Tibial nerve (tissue), 4 donors: ENCODE measurements at regions not wholly inside any gene's neighbourhood (a gene's known extent, or its start where the extent isn't known, plus 50 kb on each side); places are given as distances from the start of the nearest gene placed in this dataset.
"Not testable (repeated sequence)": the region's sequence is repeated elsewhere in the genome, so short reads cannot be mapped to it uniquely, and the experiment has no call there.

Experiments used
- DNase-seq, 2 donors: peaks; one replicate each; pipeline ENCODE4 v3.0.0-alpha.2; 2019; ENCODE audit warnings: low spot score in 2 of 2
- H3K27ac ChIP-seq, 4 donors: fragments of 200-600 bp; sonication (generic) in 3 of 4; one replicate each; pipeline ENCODE4 v1.5.1; 2017 to 2019; ENCODE audit warnings: mild to moderate bottlenecking in 1 of 4
- H3K27me3 ChIP-seq, 2 donors: fragments of 200-600 bp; sonication (generic) in 1 of 2; one replicate each; pipeline versions ENCODE4 v1.5.1 to v1.6.0; 2017 to 2019
- H3K36me3 ChIP-seq, 3 donors: fragments of 200-600 bp; sonication (generic); one replicate each; pipeline ENCODE4 v1.5.1; 2018 to 2019
- H3K4me1 ChIP-seq, 4 donors: fragments of 200-600 bp; sonication (generic) in 3 of 4; one replicate each; pipeline ENCODE4 v1.5.1; 2017 to 2019
- H3K4me3 ChIP-seq, 4 donors: fragments of 200-600 bp; sonication (generic) in 3 of 4; one replicate each; pipeline ENCODE4 v1.5.1; 2017 to 2019; ENCODE audit warnings: mild to moderate bottlenecking in 1 of 4, moderate library complexity in 1 of 4
- H3K9me3 ChIP-seq, 4 donors: fragments of 200-600 bp; sonication (generic) in 3 of 4; one replicate each; pipeline ENCODE4 v1.5.1; 2017 to 2019
- CTCF ChIP-seq, 5 experiments: fragments of 200-600 bp in 3 of 5; fragments of 450-650 bp in 2 of 5; sonication (generic) in 3 of 5; IDR thresholded peaks; one replicate each; pipeline ENCODE4 v1.5.1; 2016 to 2019; ENCODE audit warnings: antibody characterized with exemption in 5 of 5, mild to moderate bottlenecking in 3 of 5, moderate library complexity in 2 of 5
- EP300 ChIP-seq, 2 donors: sonication (generic); formaldehyde crosslinking; IDR thresholded peaks; one replicate each; pipeline ENCODE4 v1.6.1; 2017; ENCODE audit warnings: antibody characterized with exemption in 2 of 2, mild to moderate bottlenecking in 1 of 2
- POLR2A ChIP-seq, 2 donors: fragments of 450-650 bp; IDR thresholded peaks; one replicate each; pipeline ENCODE4 v1.6.1; 2017; ENCODE audit warnings: antibody characterized with exemption in 2 of 2, mild to moderate bottlenecking in 2 of 2, moderate library complexity in 2 of 2
- WGBS, 2 donors: methylation state at CpG; one replicate each; pipeline ENCODE4 v1.1.5; 2018; 5-methylcytosine and 5-hydroxymethylcytosine counted together

DNA sequence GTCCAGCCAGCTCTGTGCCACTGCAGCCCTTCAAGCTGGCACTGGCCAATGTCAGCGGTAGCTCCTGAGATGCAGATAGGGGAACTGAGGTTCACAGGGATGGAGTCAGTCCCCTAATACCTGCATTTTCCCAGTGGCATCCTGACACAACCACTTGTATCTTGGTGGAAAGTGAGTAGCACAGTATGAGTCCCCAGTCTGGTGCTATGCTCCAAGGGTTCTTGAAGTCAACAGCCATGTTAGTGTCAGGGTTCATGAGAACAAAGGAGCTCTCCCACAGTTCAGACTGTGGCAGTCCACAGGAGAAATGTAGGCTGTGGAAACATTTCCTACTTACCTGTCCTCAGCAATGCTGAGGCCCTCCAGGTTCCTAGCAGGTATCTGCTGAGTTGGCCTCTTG lies 115.5 kb downstream of the ZNF736 start:
- Histone ChIP-seq H3K4me3 (no peak overlapping the region), H3K27me3 (no peaks in the 10 kb centered on the region), H3K36me3 (no peaks in the 10 kb centered on the region), H3K27ac (no peak overlapping the region), H3K9me3 (peaks cover 0 to 27% (median 2%) of the 10 kb centered on the region in 4 donors), H3K4me1 (no peaks in the 10 kb centered on the region)
- TF ChIP-seq CTCF (IDR thresholded peaks at IDR 0.05) = no peak
- no peak for TF ChIP-seq POLR2A (IDR thresholded peaks at IDR 0.05)
- no peak for TF ChIP-seq EP300 (IDR thresholded peaks at IDR 0.05)
- 100% methylated on average over 1 of the region's 1 CpG for WGBS, 2 donors
- no peak for DNase-seq

DNA sequence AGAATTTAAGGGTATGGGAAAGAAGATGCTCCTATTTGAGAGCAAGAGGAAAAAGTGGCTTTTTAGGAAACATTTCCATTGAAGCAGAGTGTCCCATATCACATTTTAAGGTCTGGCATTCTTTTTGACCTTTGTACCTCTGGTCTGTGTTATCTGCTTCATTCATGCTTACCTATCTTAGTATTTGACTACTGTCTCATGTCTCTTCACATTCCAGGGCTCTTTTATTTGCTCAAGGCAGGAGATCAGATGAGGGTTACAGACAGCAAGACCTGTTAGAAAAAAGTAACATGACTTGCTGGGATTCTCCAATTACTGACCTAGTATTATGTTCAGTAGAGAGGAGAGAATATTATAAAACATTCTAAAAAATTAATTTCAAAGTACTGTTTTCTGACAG lies 111.7 kb downstream of the ZNF736 start:
- not testable (repeated sequence) for H3K4me3 ChIP-seq, H3K27me3 ChIP-seq, H3K27ac ChIP-seq, DNase-seq, H3K4me1 ChIP-seq, H3K36me3 ChIP-seq
- H3K9me3 ChIP-seq = peaks cover 0 to 22% (median 0%) of the 10 kb centered on the region in 4 donors

- TF ChIP-seq EP300 (IDR thresholded peaks at IDR 0.05) (no peak), POLR2A (IDR thresholded peaks at IDR 0.05) (no peak), CTCF (IDR thresholded peaks at IDR 0.05) (no peak)
- H3K4me1 ChIP-seq = no peaks in the 10 kb centered on the region
- H3K27ac ChIP-seq = no peak overlapping the region
- no peak for DNase-seq
- no peak overlapping the region for H3K4me3 ChIP-seq
- no peaks in the 10 kb centered on the region for H3K27me3 ChIP-seq
- H3K9me3 ChIP-seq = peaks cover 0 to 31% (median 0%) of the 10 kb centered on the region in 4 donors
- 92 to 94% methylated on average over 18 of the region's 18 CpGs for WGBS, 2 donors
- no peaks in the 10 kb centered on the region for H3K36me3 ChIP-seq
Measured at GRCh38 chr7:64407148-64407547, 93.4 kb downstream of the ZNF736 start.
